ENCODE measurements at regions not wholly inside any gene's neighbourhood (a gene's known extent, or its start where the extent isn't known, plus 50 kb on each side); places are given as distances from the start of the nearest gene placed in this dataset.

DNA sequence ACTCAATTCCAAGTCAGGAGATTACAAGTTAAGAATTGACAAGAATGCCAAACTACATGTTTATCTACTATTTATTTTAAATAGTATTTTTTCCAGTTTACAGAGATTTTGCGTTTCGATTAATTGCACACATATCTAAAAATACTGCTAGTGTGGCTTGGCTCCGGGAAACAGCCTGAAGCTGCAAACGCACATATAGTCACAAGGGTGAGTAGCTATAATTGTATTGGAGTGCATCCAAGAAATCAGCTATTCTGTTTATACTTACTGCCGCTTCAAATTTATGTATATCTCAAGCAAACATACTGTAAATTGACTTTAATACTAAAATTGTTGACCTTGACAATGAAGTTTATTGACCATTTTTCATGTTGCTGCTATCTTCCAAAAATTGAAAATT lies 77.0 kb upstream of the PLSCR5 start:
- DNase-seq (ENCODE audit: extremely low read depth, low read depth) = no peak

DNA sequence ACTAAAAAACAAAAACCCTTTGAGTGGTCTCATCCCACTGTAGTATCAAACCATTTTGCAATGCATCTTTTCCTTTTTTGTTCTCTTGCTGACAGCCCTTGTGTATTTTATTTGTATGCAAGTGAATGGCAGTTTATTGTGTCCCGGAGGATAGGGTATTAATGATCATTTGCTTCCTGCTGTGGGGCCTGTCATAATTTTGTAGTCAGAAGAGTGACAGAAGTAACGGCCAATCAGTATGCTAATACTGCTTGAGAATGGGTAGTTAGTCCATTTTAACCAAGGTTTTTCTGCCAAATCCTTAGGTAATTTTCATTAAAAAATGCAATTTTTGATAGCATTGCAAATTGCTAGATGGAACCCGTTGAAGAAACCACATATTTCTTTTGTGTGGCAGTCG lies 75.5 kb upstream of the PLSCR5 start:
- DNase-seq (ENCODE audit: extremely low read depth, low read depth) = no peak

DNA sequence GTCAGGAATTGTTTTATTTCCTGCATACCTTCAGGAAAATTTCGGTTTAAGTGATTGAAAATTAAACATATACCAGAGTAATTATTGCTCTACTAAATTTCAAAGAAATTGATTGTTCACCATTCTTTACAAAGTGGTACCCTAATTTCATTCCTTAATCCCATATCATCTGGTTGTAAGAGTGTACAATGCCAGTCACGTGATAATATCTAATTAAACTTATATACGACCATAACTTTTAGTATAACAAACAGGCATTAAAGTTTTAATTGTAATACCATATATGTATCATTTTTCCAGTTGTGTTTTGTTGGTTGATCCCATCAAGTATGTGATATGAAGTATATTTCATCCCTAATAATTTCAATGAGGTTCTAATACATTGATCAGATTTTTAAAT lies 74.8 kb upstream of the PLSCR5 start:
- DNase-seq (ENCODE audit: extremely low read depth, low read depth) = no peak

DNA sequence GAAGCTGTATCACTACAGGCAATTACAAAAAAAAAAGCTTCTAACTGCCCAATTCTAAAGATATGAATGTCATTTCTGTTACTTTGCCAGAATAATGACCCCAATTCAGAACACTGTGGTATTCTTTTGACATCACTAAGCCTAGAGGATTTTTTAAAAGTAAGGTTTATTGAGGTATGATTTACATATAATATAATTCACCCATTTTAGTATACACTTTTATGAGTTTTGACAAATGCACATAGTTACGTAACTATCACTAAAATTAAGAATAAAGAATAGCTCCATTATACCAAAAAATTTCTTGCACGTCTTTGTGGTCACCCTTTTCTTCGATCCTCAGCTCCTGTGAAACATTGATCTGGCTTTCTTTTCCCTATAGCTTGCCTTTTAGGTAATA lies 74.0 kb upstream of the PLSCR5 start:
- no peak for DNase-seq (ENCODE audit: extremely low read depth, low read depth)

DNA sequence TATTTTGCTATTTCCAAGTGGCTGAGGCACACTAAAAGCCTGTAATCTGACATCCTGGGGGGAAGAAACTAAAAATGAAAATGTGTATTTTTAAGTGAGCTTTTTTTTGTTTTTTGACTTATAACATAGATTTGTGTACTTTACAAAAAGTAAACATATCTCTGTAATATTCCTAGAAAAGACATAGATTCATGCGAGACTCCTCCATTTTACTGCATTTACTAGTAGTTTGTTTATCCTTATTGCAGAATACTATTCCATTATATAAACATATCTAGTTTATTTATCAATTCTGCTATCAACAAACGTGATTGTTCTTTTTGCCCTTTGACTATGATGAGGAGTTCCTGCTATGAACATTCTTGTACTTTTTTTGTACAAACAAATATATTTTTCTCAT lies 67.8 kb upstream of the PLSCR5 start:
- DNase-seq (ENCODE audit: extremely low read depth, low read depth) = no peak

DNA sequence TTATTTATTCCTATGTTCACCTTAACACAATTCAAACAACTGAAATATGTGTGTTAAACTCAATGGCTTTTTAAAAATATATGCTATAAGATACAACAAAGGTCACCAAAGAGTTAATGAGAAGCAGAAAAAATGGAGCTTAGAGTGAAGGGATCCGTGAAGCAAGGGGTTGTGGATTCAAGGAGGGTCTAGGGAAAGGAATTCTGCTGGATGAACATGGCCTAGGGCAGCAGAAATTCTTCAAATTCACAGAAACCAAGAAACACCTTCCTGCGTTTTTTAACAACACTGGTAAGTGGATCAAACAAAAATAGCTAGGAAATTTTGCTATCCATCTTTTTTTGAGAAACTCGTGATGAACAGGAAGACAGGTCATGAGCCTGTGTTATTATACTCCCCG lies 59.3 kb upstream of the PLSCR5 start:
- DNase-seq (ENCODE audit: extremely low read depth, low read depth) = no peak

DNA sequence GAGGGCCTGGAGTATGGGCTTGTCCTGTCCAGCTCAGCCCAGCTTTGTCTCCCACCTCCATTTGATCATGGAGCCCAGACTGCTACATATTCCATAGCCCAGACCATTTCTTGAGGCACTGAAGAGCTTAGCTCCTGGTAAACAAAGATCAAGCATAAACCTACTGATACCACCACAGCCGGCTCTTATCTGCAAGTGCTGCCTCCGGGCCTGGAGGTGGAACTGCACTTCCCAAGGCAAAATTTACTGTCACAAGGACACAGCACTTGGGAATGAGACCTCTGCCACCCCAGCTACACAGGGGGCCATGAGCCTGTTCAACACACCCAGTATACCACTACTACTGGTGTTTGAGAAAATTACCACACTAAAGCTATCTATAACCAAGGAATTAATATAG lies 53.7 kb upstream of the PLSCR5 start:
- no peak for DNase-seq (ENCODE audit: extremely low read depth, low read depth)

DNA sequence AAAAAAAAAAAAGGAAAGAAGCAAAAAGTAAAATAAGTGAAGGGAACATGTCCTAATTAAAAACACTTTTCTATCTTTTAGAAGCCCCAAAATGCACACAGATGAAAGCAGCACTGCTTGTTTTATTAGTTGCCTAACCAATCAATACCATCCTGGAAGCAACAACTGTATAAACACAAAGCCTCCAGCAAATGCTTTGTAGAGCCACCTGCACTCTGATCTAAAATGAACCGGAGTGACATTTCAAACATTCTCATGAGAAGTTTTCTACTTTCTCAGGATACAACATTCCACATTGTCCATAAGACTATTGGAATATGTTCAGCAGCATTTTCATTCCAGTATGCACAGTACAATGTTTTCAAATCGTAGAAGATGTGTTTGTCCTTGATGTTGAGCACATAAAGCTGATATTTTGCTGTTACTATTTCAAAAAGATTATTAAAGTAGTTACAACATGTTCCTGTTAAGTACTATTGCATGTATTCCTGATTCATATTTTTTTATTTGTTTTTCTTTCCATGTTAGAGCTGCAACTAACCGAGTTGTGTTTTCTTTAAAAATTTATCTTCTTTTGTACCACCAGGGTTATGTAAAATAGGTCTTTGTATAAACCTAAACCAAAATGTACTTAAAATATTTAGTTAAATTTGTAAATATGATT lies 50.3 kb upstream of the PLSCR5 start:
- no peak for DNase-seq (ENCODE audit: extremely low read depth, low read depth)

Small RNA genes in the stretch of these regions (small RNA-seq; reads per million reads assigned to genes)
- 0 reads per million in 2 experiments for gene RNU6-505P

Data from NCI-H460 (cell line).